Activated CD8-positive, alpha-beta memory T cell treated with anti-CD3 and anti-CD28 coated beads, Interleukin-2, amount 50 U/mL, for 24 hours (primary cell): ENCODE measurements at regions not wholly inside any gene's neighbourhood (a gene's known extent, or its start where the extent isn't known, plus 50 kb on each side); places are given as distances from the start of the nearest gene placed in this dataset.
"Not testable (repeated sequence)": the region's sequence is repeated elsewhere in the genome, so short reads cannot be mapped to it uniquely, and the experiment has no call there.

Source experiments
- DNase-seq: peaks from one replicate; pipeline ENCODE4 v3.0.0-alpha.2; 2020; ENCODE audit errors: extremely low read depth

DNA sequence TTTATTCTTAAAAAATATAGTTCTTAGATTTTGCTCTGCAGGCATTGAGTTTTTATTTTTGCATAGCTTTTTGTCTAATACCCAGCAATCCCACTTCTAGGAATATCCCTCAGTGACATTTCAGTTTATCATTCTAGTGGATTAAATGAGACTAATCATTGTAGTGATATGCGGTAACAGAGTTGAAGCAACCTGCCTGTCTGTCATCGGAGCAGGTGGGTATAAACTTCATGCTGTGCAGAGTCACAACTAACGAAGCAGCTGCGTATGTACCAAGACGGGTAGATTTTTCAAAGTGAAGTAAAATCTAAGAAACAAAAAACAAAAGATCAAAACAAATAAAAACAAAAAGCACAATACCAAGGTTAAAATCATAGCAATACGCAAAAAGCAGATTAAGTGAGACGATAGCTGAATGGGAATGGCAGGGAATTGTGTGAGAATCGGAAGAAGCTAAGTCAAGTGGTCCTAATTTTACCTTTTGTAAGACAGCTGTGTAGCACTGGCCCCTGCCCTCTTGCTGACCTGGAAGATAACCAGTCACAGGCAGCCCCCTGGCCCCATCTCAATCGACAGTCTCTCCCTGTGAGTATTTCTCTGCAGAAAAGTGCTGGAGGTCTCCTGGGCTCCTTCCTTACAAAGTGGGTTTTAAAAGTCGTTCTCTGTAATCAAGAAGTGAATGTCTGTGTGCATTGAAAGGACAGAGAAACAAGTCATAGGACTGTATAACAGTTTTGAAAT is 169.2 kb downstream of the OR2B2 start:
- no peak for DNase-seq

DNA sequence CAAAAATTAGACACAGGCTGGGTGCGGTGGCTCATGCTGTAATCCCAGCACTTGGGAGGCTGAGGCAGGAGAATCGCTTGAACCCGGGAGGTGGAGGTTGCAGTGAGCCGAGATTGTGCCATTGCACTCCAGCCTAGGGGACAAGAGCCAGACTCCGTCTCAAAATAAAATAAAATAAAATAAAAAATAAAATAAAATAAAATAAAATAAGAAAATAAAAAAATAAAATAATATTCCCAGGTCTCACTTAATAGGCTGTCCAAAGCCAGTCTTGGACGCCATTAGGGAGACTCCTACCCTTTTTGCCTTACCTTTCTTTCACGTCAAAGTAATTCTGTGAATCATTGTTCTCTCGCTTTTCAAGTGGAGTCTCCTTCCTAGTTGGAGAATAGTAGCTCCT is 172.3 kb downstream of the OR2B2 start:
- DNase-seq = not testable (repeated sequence)

DNA sequence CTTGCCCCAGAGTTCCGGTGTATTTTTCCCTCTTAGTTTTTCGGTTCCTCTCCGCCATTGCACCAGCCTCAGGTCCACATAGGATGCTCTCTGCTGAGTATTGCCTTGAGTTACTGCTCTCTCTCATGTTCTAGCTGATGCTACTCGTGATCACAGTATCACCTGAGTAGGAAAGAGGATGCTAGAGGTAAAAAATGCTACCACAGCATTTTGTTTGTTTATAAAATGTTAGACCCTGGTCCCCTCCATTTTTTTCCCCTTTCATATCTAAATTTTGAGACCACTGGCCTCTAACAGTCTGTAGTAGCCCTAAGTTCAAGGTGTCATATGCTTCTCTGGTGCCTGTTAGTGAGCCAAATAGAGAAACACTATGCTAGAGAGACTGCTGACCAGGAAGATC is 175.5 kb downstream of the OR2B2 start:
- DNase-seq = no peak

DNA sequence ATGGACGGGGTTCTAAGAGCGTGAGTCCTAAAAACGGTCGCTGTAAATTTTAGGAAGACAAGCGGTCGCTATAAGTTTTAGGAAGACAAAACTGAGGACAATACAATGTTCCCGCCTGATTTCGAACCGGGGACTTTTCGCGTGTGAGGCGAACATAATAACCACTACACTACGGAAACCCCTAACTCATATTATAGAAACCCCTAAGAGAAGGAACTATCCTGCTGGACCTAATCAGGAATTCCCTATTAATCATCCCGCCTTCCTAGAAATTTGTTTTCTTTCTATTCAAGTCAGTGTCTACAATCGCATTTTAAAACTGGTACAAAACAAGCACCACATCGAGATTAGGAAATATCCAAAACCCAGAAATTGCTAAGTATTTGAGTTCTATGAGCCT is 183.8 kb downstream of the OR2B2 start:
- DNase-seq = no peak

DNA sequence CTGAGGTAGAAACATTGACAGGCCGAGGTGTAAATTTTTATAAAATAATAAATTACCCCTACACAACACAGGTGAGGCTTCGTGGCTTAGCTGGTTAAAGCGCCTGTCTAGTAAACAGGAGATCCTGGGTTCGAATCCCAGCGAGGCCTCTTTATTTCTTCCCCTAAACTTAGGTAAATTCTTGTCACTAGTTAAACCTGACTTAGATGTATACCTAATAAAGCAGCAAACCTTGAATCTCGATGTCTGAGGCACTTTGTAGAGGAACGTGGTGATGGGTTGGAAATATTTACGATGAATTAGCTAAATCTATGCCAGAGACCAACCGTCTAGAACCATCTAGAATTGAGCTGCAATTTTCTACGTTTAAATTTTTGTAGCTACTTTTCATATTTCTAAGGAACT is 185.6 kb downstream of the OR2B2 start:
- DNase-seq = no peak

DNA sequence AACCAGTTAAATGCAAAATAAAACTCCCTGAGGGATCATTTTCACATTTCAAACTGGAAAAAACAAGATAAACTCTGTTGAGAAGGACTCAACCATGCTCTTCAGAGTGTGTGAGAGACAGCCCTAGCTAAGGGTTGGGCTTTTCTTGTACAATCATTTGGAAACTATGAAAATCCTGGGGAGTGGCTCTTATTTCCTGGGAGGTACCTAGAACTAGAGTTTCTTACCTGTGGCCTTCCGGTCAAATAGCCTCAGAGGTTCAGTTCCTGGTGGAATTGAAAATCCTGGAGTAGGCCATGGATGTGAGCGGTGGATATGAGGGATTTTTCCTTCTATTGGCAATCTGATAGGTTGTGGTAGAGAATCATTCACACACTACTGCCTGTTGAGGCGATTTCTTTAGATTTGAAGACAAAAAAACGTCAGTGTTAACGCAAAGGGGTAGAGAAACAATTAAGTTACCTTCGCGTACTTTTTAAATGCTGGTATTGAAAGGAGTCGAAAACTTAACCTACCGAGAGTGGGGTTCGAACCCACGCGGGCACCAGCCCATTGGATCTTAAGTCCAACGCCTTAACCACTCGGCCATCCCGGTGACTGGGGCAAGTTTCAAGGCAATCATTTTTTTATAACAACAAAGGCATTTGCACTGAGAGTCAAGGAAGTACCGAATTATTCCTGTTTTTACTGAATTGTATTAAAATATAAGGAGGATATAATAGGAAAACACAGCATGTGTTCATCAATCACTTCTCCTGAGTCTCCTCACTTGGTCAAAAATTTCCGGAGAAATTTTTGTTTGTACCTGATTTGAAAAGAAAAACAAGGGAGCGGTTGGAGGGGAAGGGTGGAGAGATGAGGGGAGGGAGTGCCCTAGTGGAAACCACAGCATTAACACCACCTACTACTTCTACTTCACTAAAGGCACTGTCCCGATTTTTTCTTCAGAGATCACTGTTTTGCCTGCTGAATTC is 191.3 kb downstream of the OR2B2 start:
- DNase-seq = no peak

DNA sequence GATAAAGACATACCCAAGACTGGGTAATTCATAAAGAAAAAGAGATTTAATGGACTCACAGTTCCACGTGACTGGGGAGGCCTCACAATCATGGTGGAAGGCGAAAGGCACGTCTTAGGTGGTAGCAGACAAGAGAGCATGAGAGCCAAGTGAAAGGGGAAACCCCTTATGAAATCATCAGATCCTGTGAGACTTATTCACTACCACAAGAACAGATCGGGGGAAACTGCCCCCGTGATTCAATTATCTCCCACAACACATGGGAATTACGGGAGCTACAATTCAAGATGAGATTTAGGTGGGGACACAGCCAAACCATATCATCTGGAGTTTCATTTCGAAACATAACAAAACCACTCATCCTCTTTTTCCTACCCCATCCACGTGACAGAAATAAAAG is 193.2 kb downstream of the OR2B2 start:
- not testable (repeated sequence) for DNase-seq

DNA sequence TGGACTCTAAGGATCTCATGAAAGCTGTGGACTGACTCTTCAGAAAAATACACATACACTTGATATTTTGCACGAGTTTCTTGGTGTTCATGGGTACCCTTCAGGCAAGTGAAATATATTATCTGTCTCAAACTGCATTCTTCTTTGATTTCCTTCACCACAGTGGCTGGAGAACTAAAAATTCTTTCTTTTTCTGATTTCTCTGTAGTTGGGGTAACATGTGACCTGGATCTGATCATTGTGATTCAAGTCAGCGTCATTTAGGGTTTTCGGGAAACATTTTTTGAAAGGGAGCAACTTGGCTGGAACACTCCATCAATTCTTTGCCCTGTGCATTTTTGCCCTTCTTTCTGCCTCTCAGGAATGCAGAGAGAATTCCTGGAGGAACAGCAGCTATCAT is 205.8 kb downstream of the OR2B2 start:
- no peak for DNase-seq

DNA sequence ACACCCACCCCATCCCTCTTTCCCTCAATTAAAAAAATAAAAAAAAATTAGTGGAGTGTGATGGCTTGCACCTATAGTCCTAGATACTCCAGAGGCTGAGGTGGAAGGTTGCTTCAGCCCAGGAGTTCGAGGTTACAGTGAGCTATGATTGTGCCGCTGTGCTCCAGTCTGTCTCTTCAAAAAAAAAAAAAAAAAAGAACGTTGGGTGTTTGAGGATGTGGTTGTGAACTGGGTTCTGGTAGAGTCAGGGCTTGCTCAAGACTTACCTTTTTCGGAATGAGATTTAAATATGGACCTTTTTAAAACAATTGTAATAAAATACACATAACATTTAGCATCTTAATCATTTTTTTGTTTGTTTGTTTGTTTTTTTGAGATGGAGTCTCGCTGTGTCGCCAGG is 211.9 kb downstream of the OR2B2 start:
- DNase-seq = no peak

DNA sequence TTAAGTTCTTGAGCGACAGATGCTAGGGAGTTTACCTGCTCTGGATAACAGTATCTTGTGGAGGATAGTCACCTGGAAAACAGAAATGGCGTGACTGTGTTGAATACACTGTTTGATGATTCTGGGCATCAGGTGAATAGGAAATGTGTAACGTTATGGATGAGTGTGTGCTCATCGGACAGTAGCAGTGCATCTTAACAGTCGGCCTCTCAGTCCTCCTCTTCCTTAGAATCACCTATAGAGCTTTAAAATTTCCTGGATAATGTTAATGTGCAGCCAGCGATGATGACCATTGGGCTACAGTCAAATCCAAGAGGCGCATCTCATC is 217.7 kb downstream of the OR2B2 start:
- no peak for DNase-seq

DNA sequence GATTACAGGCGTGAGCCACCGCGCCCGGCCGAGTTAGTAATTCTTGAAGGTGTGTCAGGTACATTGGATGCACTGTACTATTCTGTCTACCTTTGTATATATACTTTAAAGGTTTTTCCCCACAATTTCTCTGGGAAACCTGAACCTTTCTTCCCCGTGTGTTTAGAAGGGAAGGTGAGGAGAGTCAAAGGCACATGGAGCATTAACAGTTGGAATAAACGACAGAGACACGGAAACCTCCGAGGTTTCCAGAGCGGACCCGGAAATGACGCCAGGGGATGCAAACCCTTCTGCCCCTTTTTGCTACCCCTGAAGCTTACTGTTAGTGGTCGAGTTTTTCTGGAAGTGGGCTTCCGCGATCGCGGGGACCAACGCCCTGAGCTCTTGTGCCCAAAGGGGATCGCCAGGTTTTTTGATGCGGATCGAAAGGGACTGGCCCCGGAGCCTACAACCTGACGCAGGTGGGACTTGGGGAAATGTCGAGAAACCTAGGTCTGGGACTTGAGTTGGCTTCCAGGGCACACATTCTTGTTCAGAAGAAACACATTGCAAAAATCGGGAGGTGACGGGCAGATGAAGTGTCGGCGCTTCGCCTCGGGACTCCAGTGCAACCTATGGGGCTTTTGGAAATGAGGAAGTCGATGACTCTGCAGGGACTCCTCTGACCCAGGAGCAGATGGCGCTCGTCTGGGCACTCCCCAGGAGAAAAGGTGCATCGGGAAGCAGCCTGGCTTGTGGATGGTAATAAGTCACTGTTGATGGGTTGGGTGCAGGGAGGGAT is 218.2 kb downstream of the OR2B2 start:
- DNase-seq = no peak

DNA sequence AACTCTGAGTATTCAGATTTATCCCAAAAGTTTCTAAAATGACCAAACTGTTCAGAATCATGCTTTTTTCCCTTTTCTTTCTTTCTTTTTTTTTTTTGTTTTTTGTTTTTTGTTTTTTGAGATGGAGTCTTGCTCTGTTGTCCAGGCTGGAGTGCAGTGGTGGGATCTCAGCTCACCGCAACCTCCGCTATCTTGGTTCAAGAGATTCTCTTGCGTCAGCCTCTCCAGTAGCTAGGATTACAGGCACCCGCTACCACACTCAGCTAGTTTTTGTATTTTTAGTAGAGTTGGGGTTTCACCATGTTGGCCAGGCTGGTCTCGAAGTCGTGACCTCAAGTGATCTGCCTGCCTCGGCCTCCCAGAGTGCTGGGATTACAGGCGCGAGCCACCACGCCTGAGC is 219.2 kb upstream of the ZNF184 start:
- DNase-seq = not testable (repeated sequence)

DNA sequence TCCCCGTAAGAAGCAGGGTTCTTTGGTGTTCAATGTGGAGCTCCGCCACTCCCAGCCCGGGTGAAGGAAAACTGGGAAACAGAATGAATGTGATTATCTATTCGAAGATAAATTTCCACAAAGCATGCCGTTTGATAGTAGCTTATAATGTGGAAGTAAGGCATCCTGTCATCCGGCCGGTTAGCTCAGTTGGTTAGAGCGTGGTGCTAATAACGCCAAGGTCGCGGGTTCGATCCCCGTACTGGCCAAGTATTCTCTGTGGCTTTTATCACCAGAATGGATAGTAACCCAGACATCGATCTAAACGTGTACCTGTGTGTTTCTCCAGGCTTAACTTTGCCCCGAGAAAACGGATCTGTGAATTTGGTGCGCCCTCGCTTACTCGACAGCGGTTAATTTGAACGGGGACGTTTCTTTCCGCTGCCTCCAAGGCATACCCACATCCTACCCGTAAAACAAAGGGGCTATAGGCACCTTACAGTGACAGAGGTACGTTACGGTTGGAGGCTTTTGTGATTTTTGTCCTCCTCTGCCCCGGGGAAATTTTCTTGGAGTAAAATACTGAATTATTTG is 215.2 kb upstream of the ZNF184 start:
- peak; percentile 77 for DNase-seq

DNA sequence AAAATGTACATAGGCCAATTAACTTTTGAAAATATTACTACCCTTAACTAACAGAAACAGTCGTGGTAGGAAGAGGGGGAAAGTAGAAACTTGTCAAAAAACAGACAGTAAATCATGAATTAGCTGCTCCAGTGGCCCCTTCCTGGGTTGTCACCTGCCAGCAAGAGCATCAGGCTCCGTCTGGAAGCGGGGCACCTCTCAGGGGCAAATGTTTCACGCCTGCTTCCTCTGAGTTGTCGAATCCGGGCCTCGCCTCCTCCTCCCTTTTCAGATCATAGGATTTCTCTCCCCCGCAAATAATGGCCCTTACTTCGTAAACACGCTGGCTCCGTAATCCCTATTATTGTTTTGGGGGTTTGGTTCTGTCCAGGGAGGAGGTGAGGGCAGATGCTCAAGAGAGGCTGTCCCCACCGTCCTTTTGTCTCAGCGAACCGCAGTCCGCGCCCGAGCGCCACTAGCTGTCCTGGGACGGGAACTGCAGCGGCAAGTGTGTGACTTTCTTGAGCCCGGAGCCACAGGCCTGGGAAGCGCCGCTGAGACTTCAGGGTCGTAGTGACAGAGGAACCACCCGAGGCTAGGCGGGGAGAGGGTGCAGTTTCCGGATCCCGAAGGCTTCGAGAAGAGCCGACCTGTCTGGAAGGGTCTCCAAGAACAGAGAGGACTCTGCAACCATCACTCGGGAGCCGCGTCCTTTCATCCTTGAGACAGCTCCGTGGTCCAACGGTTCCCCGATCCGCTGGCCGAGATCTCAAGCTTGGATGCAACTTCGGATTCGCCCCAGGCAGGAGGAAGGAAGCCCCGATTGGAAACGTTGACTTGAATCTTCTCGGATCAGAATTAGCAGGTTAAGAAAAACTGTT is 214.5 kb upstream of the ZNF184 start:
- DNase-seq = peak; percentile 59

DNA sequence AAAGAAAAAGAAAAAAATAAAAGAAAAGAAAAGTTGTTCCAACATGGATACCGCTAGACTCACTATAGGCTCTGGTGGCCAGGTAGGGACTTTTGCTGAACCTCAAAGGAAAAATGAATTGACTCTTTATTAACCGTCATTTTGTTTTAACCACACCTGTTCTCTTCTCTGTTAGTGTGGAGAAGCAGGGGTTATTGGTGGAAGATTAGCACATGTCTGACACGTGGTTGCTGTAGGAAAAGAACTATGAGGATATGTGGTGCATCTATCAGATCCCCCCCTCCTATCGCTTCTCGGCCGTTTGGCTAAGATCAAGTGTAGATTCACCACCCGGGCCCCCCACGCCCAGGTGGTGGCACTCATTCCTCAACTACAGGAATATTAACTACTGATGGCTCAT is 212.4 kb upstream of the ZNF184 start:
- DNase-seq = no peak

DNA sequence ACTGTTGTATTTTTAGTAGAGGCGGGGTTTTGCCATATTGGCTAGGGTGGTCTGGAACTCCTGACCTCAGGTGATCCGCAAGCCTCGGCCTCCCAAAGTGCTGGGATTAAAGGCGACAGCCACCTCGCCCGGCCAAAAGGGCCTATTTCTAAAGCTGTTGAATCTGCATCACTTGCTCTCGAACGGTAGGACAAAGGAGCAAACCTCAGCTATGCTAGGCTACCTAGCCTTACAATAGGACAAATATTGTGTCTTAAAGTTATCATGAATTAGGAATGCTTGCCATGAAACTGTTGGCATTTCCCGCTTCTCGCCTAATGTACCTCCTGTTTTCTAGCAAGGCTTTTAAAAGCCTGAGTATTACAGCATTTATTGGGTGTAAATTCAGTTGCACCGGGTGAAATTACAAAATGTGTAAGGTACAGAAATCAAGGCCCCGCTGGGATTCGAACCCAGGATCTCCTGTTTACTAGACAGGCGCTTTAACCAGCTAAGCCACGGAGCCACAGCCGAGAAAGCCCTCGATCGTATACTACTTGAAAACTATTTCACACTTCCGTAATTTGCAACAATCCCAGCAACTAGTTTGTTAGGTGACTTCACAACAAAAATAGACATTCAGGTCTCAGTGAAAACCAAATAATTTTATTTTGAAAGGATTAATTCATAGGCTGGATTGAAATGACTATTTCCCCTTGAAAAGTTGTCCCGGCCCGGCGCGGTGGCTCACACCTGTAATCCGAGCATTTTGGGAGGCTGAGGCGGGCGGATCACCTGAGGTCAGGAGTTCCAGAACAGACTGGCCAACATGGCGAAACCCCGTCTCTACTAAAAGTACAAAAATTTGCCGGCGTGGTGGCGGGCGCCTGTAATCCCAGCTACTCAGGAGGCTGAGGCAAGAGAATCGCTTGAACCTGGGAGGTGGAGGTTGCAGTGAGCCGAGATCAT is 211.6 kb upstream of the ZNF184 start:
- DNase-seq = no peak

DNA sequence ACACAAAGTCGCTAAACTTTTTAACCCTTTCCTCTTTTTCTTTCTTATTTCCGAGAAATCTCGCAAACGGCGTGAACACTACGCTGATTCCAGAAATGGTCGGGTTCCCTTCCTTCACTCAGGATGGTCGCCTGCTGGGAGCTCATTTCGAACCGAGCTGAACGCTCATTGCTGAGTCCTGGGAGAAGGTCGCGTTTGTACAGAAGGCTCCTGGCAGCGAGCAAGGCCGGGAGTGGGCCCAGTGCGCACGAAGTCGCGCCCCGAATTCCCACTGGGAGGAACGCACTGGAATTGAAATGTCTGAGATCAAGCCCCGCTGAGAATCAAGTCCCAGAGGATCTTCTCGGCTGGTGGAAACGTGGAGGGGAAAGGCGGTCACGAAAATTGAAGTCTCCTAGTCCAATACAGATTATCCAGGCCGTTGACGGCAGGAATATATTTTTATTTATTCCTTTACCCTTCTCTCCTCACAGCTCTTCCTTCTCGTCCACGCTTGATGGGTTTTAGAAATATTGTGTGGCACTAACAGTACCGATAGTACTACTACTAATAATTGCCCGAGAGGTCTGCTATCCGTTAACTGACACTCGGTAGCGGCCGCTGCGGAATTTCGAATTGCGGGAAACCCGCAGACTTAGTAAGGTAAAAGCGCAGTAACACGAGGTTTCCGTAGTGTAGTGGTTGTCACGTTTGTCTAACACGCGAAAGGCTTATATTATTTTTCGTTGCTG is 207.2 kb upstream of the ZNF184 start:
- DNase-seq = no peak

DNA sequence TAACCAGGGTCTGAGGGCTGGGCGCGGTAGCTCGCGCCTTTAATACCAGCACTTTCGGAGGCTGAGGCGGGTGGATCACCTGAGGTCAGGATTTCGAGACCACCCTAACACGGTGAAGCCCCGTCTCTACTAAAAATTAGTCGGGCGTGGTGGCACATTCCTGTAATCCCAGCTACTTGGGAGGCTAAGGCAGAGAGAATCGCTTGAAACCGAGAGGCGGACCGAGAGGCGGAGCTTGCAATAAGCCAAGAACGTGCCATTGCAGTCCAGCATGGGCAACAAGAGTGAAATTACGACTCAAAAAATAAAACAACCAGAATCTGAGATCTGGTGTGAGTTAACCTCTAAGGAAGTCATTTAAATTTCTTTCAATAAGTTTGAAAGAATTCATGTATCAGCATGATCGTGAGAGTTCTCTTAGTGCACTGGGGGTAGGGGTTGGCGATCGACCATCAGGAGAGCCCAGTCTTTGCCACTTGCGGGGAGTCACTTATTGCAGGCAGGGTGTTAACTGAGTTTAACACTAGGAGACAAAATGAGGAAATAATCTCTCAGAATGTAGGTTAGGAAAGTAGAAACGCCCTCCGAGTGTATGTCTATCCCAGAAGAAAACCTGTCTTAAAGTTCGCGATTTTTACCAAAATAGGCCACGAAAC is 206.5 kb upstream of the ZNF184 start:
- DNase-seq = no peak

DNA sequence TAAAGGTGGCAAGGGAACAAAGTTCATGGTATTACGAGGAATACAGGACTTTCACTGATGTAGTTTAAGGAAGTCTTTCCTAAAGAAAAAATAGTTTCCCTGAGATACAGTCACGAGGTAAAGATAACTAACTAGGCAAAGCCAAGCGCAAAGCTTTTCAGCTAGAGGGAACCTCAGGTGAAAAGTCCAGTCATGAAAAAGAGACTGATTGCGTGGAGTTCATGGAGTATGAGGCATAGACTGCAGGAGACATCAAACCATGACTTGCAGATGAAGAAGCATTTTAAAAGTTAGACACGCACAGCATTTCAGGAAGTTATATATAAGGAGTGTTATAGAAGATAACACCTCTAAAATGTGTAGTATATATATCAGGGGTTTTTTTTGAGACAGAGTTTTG is 205.6 kb upstream of the ZNF184 start:
- no peak for DNase-seq
